ENCODE measurements at regions not wholly inside any gene's neighbourhood (a gene's known extent, or its start where the extent isn't known, plus 50 kb on each side); places are given as distances from the start of the nearest gene placed in this dataset.

DNA sequence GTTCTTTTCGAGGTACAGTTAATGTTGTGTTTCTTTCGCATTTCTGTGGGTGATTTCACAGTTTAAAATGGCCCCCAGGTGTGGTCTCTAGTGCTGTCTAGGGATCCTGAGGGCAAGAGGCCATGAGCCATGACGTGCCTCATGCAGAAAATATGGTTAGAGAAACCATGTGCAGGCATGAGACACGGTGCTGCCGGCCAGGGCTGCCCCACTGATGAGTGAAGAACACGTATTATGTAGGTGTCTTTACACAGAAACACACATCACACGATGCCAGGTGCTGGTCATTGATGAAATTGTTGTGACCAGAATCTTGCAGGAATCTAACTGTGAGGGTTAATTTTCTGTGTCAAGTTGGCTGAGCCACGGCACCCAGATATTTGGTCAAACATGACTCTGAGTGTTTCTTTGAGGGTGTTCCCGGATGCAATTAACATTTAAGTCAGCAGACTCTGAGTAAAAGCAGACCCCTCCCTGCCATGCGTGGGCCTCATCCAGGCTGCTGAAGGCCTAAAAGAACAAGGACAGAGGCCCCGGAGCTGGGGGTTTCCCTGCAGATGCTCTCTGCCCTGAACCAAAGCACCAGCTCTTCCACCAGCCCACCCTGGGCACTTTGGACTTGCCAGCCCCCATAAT is 463.0 kb upstream of the MYT1L start:
- H3F3A ChIP-seq (replicated peaks; ENCODE audit: insufficient read depth) = no peaks in the 10 kb centered on the region
- H2AFZ ChIP-seq (ENCODE audit: low read depth) = no peak overlapping the region
- 31% methylated on average over 10 of the region's 11 CpGs for WGBS (ENCODE audit: low lambda C conversion rate)
- no peak overlapping the region for H3K27ac ChIP-seq (ENCODE audit: low read depth in 2 of 2, low read length in 1 of 2)
- H3K9me3 ChIP-seq = no peaks in the 10 kb centered on the region
- no peak for DNase-seq
- no peak overlapping the region for H3K4me3 ChIP-seq (ENCODE audit: low read depth in 2 of 2, low read length in 1 of 2)
- H3K36me3 ChIP-seq (replicated peaks in 1 of 2; ENCODE audit: control insufficient read depth in 1 of 2, insufficient read depth in 2 of 2, low read length in 1 of 2) = no peaks in the 10 kb centered on the region
- CTCF ChIA-PET = no interaction called here
- no peak overlapping the region for H3K9ac ChIP-seq
- no peaks in the 10 kb centered on the region for H3K9me2 ChIP-seq
- H3K4me2 ChIP-seq = no peak overlapping the region
- no peaks in the 10 kb centered on the region for H3K27me3 ChIP-seq (ENCODE audit: insufficient read depth)
- H4K20me1 ChIP-seq (ENCODE audit: insufficient read depth) = no peaks in the 10 kb centered on the region
- TF ChIP-seq SIN3A (IDR thresholded peaks at IDR 0.05; ENCODE audit: borderline replicate concordance, low read depth, low read length) (no peak), TEAD4 (IDR thresholded peaks at IDR 0.05; ENCODE audit: borderline replicate concordance, insufficient read depth) (no peak), TAF1 (IDR thresholded peaks at IDR 0.05; ENCODE audit: borderline replicate concordance, low read depth, low read length) (no peak), FOSL2 (IDR thresholded peaks at IDR 0.05; ENCODE audit: borderline replicate concordance, low read depth) (no peak), MXI1 (IDR thresholded peaks at IDR 0.05; ENCODE audit: low read depth, low read length) (no peak), RXRA (IDR thresholded peaks at IDR 0.05; ENCODE audit: borderline replicate concordance, low read depth) (no peak), RCOR1 (IDR thresholded peaks at IDR 0.05; ENCODE audit: low read length) (no peak)
- TF ChIP-seq, protein P1, sequence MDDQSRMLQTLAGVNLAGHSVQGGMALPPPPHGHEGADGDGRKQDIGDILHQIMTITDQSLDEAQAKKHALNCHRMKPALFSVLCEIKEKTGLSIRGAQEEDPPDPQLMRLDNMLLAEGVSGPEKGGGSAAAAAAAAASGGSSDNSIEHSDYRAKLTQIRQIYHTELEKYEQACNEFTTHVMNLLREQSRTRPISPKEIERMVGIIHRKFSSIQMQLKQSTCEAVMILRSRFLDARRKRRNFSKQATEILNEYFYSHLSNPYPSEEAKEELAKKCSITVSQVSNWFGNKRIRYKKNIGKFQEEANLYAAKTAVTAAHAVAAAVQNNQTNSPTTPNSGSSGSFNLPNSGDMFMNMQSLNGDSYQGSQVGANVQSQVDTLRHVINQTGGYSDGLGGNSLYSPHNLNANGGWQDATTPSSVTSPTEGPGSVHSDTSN (IDR thresholded peaks at IDR 0.05) = no peak
- POLR2A ChIA-PET = no interaction called here
- peaks cover 0 to 11% of the 10 kb centered on the region in 2 experiments; a peak in 1 of 4 replicates for H3K4me1 ChIP-seq (ENCODE audit: control insufficient read depth in 1 of 2, insufficient read depth in 2 of 2, low read depth in 1 of 2, low read length in 1 of 2)
- no peaks in the 10 kb centered on the region for H3K79me2 ChIP-seq (ENCODE audit: insufficient read depth)

DNA sequence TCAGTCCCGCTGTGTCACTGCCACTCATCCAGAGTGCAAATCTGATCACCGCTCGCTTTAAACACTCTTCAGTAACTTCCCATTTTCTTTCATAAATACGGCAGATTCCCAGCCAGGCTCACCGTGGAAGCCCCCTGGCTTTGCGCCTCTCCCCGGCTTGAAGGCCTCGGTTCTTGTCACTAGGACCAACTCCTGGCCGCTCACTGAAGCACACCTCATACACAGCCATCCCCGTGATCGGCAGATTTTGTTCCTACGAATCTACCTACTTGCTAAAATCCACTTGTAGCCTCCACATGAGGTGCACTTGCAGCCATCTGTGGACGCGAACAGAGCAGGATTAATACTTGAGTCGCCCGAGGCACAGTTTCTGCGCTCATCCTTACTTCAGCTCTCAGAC is 462.4 kb upstream of the MYT1L start:
- no peaks in the 10 kb centered on the region for H3K79me2 ChIP-seq (ENCODE audit: insufficient read depth)
- H3K9me2 ChIP-seq = no peaks in the 10 kb centered on the region
- no peak overlapping the region for H3K27ac ChIP-seq (ENCODE audit: low read depth in 2 of 2, low read length in 1 of 2)
- no peak overlapping the region for H3K4me2 ChIP-seq
- no peak overlapping the region for H3K4me3 ChIP-seq (ENCODE audit: low read depth in 2 of 2, low read length in 1 of 2)
- H3K9ac ChIP-seq = no peak overlapping the region
- H3F3A ChIP-seq (replicated peaks; ENCODE audit: insufficient read depth) = no peaks in the 10 kb centered on the region
- ChIA-PET CTCF (no interaction called here), POLR2A (no interaction called here)
- no peaks in the 10 kb centered on the region for H3K27me3 ChIP-seq (ENCODE audit: insufficient read depth)
- no peaks in the 10 kb centered on the region for H3K9me3 ChIP-seq
- TF ChIP-seq EP300 (IDR thresholded peaks at IDR 0.05; ENCODE audit: borderline replicate concordance in 1 of 2, low read depth in 1 of 2, low read length in 1 of 2) = no peak
- TF ChIP-seq RFX5 (IDR thresholded peaks at IDR 0.05; ENCODE audit: low read length) = no peak
- H3K4me1 ChIP-seq (ENCODE audit: control insufficient read depth in 1 of 2, insufficient read depth in 2 of 2, low read depth in 1 of 2, low read length in 1 of 2) = peaks cover 0 to 15% of the 10 kb centered on the region in 2 experiments; a peak in 2 of 4 replicates
- no peak overlapping the region for H2AFZ ChIP-seq (ENCODE audit: low read depth)
- no peaks in the 10 kb centered on the region for H4K20me1 ChIP-seq (ENCODE audit: insufficient read depth)
- no peaks in the 10 kb centered on the region for H3K36me3 ChIP-seq (replicated peaks in 1 of 2; ENCODE audit: control insufficient read depth in 1 of 2, insufficient read depth in 2 of 2, low read length in 1 of 2)
- DNase-seq = no peak
- WGBS (ENCODE audit: low lambda C conversion rate) = 68% methylated on average over 17 of the region's 17 CpGs

DNA sequence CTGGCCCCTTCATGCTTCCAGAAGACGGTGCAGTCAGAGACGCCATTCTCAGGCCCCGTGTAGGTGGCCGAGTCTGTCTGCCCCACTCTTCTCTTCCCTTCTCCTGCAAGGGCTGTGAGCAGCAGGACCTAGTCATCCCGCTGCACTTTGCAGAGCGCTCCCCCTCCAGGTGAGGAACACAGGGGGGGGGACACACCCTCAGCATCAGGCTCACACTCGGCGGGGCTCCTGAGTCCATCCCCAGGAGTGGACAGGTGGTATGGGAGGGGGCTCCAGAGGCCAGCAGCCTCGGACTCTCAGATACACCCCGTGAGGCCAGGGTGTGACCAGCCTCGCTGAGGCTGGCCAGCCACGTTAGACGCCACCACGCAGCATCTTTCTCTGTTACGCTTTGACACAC is 460.5 kb upstream of the MYT1L start:
- no peak overlapping the region for H3K4me3 ChIP-seq (ENCODE audit: low read depth in 2 of 2, low read length in 1 of 2)
- no peak overlapping the region for H3K9ac ChIP-seq
- H3K4me2 ChIP-seq = no peak overlapping the region
- H3F3A ChIP-seq (replicated peaks; ENCODE audit: insufficient read depth) = no peaks in the 10 kb centered on the region
- H3K4me1 ChIP-seq (ENCODE audit: control insufficient read depth in 1 of 2, insufficient read depth in 2 of 2, low read depth in 1 of 2, low read length in 1 of 2) = peaks cover 0 to 31% of the 10 kb centered on the region in 2 experiments; a peak in 2 of 4 replicates
- H3K9me2 ChIP-seq = no peaks in the 10 kb centered on the region
- ChIA-PET CTCF (no interaction called here), POLR2A (no interaction called here)
- H4K20me1 ChIP-seq (ENCODE audit: insufficient read depth) = no peaks in the 10 kb centered on the region
- H2AFZ ChIP-seq (ENCODE audit: low read depth) = no peak overlapping the region
- H3K27me3 ChIP-seq (ENCODE audit: insufficient read depth) = no peaks in the 10 kb centered on the region
- H3K79me2 ChIP-seq (ENCODE audit: insufficient read depth) = no peaks in the 10 kb centered on the region
- H3K27ac ChIP-seq (ENCODE audit: low read depth in 2 of 2, low read length in 1 of 2) = no peak overlapping the region
- DNase-seq = no peak
- WGBS (ENCODE audit: low lambda C conversion rate) = 61% methylated on average over 11 of the region's 15 CpGs
- H3K9me3 ChIP-seq = no peaks in the 10 kb centered on the region
- H3K36me3 ChIP-seq (replicated peaks in 1 of 2; ENCODE audit: control insufficient read depth in 1 of 2, insufficient read depth in 2 of 2, low read length in 1 of 2) = no peaks in the 10 kb centered on the region
- TF ChIP-seq, protein P2, sequence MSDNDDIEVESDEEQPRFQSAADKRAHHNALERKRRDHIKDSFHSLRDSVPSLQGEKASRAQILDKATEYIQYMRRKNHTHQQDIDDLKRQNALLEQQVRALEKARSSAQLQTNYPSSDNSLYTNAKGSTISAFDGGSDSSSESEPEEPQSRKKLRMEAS (IDR thresholded peaks at IDR 0.05; ENCODE audit: low read depth) = no peak
- TF ChIP-seq ELF1 (IDR thresholded peaks at IDR 0.05) (no peak), RAD21 (IDR thresholded peaks at IDR 0.05; ENCODE audit: low read length) (no peak), EZH2phosphoT487 (IDR thresholded peaks at IDR 0.05; ENCODE audit: borderline replicate concordance, low read depth) (no peak), RCOR1 (IDR thresholded peaks at IDR 0.05; ENCODE audit: low read length) (no peak), CHD2 (IDR thresholded peaks at IDR 0.05; ENCODE audit: low read length, partially characterized antibody) (no peak), GABPA (IDR thresholded peaks at IDR 0.05; ENCODE audit: low read depth) (no peak)
- TF ChIP-seq, protein P3, sequence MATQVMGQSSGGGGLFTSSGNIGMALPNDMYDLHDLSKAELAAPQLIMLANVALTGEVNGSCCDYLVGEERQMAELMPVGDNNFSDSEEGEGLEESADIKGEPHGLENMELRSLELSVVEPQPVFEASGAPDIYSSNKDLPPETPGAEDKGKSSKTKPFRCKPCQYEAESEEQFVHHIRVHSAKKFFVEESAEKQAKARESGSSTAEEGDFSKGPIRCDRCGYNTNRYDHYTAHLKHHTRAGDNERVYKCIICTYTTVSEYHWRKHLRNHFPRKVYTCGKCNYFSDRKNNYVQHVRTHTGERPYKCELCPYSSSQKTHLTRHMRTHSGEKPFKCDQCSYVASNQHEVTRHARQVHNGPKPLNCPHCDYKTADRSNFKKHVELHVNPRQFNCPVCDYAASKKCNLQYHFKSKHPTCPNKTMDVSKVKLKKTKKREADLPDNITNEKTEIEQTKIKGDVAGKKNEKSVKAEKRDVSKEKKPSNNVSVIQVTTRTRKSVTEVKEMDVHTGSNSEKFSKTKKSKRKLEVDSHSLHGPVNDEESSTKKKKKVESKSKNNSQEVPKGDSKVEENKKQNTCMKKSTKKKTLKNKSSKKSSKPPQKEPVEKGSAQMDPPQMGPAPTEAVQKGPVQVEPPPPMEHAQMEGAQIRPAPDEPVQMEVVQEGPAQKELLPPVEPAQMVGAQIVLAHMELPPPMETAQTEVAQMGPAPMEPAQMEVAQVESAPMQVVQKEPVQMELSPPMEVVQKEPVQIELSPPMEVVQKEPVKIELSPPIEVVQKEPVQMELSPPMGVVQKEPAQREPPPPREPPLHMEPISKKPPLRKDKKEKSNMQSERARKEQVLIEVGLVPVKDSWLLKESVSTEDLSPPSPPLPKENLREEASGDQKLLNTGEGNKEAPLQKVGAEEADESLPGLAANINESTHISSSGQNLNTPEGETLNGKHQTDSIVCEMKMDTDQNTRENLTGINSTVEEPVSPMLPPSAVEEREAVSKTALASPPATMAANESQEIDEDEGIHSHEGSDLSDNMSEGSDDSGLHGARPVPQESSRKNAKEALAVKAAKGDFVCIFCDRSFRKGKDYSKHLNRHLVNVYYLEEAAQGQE (IDR thresholded peaks at IDR 0.05; ENCODE audit: low read depth, low read length) = no peak
